NCI-H2227 treated with DMSO at 0.1 percent for 48 hours (cell line): ENCODE measurements at regions not wholly inside any gene's neighbourhood (a gene's known extent, or its start where the extent isn't known, plus 50 kb on each side); places are given as distances from the start of the nearest gene placed in this dataset.
"Not testable (repeated sequence)": the region's sequence is repeated elsewhere in the genome, so short reads cannot be mapped to it uniquely, and the experiment has no call there.

Experiments used
- DNase-seq: peaks from one replicate; lab custom pipeline; 2025; lab: John Stamatoyannopoulos, UW

DNA sequence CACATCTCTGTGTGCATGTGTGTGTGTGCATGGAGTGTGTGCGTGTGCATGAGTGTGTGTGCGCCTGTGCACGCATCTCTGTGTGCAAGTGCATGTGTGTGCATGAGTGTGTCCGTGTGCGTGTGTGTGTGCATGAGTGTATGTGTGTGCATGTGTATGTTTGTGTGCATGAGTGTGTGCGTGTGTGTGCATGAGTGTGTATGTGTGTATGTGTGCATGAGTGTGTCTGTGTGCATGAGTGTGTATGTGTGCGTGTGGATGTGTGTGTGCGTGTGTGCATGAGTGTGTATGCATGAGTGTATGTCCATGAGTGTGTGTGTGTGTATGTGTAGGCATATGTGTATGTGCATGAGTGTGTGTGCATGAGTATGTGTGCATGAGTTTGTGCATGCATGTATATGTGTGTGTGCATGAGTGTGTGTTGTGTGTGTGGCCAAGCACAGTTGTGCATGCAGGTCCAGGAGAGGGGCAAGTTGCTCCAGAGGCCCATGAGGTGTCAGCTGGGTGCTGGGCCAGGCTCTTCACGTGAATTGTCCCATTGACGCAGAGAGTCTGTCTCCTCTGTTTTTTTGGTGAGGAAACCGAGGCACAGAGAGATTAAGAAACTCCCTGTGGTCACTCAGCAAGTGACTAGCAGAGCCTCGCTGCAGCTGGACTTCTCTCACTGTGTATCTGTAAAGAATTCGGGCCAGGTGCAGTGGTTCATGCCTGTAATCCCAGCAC is 75.5 kb downstream of the ASB1 start:
- no peak for DNase-seq

DNA sequence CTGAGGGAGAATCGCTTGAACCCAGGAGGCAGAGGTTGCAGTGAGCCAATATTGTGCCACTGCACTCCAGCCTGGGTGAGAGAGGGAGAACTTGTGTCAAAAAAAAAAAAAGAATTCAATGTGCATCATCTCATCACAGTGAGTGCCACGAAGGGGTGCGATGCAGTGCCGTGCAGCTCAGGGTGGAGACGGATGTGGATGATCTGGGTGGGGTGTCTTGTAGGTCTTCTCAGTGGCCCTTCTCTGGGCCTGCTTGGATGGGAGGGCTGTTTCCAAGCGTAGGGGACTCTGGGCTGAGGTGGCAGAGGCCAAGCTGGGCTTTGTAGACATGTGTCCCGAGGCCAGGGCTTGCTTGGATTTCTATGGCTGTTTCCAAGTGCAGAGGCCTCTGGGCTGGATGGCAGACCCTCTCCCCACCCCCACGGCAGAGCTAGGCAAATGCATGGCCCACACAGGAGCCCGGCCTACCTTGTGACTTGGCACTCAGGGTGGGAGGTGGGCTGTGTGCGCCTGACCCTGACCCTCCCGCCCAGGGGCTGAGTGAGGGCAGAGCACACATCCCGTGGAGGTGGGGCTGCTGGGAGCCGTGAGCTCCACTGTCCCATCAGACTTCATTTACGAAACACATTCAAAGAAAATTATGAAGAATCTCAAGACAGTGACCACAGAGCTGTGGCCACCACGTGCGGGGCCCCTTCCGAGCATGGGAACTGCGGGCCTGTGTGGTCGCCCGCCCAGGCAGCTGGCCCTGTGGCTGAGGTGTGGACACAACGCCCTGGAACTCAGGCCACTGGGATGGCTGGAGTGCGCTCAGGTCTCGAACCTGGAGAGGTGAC is 76.4 kb downstream of the ASB1 start:
- DNase-seq: no peak

DNA sequence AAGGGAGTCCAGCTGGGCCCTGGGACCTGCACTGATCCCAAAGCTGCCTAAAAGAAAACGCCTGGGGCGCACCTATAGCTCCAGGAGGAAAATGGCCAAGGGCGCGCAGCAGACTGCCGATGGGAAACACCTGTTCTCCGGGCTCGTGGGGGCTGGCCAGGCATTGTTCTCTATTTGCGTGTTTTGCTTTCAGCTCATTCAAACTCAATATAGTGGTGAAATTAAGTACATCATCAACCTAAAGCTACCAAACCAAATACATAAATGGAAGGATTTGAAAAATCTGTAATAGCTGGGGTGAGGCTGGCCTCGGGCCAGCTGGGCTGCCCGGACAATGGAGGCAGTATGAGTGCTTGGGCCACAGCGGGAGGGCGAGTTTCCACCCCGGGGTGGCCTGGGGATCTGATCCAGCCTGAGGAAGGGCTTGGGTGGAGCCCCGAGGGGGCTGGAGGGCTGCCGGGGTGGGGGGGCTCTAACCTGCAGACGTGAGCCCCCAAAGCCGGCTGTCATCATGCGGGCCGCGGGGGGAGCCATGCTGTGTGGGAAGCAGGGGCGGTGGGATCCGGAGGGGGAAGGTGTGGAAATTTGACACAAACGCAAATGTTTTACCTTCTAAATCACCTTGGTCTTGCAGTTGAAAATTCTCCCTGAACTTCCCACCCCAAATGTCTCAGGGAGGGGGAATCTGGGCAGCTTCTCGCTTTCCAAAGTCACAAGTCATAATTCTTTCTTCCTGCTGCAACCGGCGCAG is 77.6 kb downstream of the ASB1 start:
- DNase-seq: no peak

DNA sequence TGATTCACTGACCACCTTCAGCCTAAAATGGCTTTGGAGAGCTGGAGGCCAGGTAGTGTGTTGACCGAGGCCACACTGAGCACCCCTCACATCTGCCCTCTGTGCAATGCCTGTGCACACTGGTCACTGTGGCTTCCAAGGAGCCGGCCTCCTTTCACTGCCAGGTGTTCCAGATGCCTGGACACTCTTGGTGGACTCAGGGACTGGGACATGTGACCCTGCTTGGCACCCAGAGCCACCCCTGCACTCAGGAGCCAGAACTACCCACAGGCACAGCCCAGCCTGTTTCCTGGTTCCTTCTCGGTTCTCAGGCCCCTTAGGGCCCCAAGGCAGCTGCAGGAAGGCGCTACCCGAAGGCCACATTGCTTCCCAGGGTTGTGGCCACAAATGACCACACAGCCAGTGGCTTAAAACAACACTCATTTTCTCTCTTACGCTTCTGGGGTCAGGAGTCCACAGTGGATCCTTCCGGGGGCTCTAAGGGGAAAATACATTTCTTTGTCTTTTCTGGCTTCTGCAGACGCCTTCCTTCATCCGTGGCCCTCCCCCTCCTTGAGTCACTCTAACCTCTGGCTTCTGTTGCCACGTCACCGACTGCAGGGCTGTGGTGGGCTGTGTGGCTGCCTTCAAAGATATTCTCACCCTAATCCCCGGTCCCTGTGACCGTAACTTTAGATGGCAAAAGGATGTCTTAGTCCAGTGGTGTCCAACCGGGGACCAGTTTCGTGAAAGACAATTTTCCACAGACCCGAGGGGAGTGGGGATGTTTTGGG is 78.6 kb downstream of the ASB1 start:
- no peak for DNase-seq

DNA sequence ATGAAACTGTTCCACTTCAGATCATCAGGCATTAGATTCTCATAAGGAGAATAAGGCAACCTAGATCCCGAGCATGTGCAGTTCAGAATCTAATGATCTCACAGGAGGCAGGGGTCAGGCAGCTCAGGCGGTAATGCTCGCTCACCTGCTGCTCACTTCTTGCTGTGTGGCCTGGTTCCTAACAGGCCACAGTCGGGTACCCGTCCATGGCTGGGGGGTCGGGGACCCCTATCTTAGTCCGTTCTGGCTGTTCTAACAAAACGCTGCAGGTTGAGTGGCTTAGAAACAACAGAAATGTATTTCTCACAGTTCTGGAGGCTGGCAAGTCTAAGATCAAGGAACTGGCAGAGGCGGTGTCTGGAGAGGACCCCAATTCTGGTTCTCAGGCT is 79.2 kb downstream of the ASB1 start:
- DNase-seq: no peak

DNA sequence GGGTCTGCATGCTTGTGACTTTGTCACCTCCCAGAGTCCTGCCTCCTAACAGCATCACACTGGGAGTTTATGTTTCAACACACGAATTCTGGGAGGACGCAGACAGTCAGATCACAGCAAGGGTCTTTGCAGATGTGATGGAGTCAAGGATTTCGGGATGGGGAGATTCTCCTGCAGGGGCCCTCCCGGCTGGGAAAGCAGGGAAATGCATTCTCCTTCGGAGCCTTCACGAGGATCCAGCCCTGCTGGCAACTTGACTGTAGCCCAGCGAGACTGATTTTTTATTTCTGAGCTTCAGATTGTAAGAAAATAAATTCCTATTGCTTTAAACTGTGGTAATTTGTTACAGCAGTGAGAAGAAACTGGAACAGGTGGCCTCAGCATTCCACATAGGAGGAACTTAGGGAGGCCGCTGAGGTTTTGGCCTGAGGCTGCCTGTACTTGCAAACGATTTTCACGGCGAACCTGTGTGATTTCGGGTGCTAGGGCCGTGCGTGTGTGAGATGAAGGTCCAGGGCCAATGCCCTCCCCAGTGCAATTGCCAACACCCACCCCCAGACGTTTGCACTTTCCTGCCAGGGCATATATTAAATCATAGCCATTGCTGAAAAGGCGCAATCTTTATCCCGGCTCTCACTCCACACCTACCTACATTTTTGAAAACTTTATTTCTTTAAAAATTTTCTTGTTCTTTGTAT is 79.8 kb downstream of the ASB1 start:
- no peak for DNase-seq

DNA sequence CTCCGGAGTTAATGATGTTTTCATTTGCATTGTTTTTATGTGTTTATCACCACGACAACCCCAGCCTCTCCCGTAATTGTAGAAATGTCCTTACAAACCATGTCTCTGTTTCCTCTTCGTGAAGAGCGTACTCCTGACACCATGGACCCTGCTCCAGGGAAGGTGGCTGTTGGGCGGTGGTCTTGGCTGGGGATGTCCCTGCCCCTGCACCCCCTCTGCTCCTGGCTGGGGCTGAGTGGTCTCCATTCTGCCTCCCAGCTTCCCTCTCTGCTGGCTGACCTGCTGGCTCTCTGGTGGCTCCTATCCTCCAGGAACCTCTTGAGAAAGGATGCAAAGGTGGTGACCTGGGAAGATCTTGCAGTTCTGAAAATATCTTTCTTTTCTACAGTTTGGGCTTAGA is 81.1 kb downstream of the ASB1 start:
- no peak for DNase-seq

DNA sequence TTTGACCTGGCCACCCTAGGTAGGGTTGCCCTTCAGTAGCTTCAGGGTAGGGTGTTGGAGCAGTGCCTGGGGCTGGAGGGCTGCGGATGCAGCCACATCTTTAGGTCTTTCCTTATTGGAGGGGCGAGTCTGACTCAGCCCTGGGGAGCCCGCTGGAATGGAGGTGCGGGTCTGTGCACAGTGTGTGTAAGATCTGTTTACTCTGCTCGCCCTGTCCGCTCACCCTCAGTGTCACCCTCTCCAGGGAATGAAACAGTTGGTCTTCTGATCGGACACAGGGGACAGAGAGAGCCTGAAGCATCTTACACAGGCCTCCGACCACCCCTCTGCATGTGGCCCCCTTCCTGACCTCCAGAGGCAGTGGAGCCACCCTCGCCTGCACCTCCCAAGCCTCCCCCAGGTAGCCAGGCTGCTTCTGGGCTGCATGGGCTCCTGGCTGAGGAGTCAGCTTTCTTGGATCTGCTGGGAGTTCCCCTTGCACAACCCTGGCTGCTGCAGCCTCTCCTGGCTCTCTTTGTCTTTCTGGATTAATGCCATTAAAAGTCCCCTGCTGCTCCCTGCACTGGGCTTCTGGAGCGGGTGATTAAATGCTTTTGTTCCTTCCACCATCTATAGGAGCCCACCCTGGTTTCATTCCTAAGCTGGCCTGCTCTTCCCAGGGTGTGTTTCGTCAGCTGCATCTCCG is 82.6 kb downstream of the ASB1 start:
- no peak for DNase-seq

DNA sequence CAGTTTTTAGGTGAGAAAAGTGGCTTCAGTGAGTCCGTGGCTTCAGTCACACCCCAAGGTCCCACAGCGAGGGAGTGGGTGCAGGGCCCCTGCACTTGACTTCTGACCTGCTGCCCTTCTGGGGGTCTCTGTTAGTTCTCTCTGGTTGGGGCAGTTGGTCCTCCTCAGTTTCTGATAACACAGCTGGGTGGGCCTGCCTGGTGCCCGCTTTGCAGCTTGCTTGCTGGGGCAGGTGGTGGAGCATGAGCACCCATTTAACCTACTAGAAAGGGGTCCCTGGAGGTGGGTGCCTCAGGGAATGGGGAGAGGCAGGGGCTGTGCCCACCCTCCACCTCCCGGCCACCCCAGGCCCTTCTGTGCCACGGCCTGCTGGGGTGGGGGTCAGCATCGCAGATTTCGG is 83.2 kb downstream of the ASB1 start:
- no peak for DNase-seq

DNA sequence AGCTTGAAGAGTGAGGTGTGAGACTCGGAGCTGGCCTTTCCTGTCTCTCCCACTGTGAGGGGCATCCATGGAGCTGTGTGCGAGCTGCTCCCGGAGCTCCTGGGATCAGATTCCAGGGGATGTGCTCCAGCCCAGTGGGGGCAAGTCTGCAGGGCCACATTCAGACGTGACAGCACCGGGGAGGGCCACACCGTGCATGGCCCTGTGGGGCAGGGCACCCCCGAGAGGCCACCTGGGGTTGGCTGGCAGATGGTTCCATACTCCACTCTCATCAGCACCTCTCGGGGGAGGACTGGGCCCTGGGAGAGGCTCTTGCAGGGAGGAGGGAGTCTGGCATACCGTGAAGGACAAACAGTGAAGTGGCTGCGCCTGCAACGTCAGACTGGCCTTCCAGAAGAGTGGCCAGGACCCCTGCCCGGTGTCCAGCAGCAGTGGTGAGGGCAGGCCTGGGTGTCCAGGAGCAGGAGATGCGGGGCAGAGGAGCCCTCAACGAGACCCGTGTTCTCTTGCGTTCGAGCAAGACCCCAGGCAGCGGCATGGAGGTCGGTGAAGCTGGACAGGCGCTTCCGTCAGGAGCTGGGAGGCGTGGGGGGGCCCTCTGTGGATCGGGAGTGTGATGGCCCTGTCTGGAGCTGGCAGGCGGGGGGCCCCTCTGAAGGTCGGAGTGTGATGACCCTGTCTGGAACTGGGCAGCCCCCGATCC is 84.3 kb downstream of the ASB1 start:
- no peak for DNase-seq

DNA sequence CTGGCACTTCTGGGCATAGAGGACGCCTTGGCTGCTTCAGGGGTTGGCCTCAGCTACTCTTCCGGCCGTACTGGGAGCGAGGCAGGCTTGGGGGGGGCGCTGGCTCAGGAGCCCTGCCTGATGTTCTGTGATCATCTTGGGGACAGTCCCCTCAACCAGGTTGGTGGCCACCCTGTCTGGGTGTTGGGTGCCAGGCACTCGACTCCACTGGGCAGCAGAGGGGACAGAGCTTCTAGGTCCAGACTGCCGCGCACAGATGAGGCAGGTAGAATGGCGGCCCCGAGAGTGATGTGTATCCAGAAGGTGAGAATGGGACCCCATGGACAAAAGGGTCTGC is 84.9 kb downstream of the ASB1 start:
- no peak for DNase-seq

DNA sequence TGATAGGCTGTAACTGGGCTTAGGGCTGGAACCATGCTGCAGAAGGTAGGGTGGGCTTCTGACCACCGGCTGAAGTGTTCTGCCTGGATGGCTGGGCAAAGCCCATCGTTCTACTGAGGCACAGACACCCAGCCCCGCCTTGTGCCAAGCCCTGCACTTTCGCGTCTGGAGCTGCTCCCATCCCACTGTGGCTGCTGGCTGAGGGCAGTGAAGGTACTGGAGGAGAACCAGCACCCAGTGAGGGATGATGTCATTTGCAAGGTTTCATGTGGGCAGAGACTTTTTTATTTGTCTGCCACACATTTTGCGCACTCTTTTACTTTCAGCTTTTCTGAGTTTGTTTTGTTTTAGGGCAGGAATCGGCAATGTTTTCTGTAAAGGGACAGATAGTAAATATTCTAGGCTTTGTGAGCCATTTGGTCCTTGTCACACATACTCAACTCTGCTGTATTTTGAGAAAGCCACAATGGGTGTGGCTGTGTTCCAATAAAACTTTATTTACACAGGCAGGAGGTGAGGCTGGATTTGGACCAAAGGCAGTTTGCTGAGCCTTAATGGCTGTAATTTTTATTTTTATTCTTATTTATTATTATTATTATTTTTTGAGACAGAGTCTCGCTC is 85.6 kb downstream of the ASB1 start:
- DNase-seq: no peak

DNA sequence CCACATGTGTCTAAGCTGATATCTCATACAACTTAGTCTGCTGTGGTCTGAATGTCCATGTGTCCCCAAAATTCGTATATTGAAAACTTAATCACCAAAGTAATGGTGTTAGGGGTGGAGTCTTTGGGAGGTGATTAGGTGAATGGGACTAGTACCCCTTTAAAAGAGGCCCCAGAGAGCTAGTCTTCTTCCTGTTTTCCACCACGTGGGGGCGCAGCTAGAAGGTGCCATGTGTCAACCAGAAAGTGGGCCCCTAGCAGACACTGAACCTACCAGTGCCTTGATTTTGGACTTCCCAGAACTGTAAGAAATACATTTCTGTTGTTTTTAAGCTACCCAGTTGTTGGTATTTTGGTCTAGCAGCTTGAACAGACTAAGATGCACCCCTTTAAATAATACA is 86.6 kb downstream of the ASB1 start:
- no peak for DNase-seq

DNA sequence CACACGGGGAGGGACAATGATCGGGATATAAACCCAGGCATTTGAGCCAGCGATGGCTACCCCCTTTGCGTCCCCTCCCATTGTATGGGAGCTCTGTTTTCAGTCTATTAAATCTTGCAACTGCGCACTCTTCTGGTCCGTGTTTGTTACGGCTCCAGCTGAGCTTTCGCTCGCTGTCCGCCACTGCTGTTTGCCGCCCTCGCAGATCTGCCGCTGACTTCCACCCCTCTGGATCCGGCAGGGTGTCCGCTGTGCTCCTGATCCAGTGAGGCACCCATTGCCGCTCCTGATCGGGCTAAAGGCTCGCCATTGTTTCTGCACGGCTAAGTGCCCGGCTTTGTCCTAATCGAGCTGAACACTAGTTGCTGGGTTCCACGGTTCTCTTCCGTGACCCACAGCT is 87.3 kb downstream of the ASB1 start:
- not testable (repeated sequence) for DNase-seq

DNA sequence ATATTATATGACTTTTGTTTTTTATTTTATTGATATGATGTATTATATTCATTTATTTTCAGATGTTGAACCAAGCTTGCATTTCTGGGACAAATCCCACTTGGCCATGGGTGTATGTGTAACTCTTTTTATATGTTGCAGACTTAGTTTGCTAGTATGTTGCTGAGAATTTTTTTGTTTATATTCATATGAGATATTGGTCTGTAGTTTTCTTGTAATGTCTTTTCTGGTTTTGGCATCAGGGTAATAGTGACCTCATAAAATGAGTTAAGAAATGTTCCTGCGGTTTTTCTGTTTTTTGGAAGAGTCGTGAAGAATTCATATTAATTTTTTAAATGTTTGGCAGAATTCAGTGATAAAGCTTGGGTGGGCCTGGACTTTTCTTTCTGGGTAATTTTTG is 88.7 kb downstream of the ASB1 start:
- no peak for DNase-seq

DNA sequence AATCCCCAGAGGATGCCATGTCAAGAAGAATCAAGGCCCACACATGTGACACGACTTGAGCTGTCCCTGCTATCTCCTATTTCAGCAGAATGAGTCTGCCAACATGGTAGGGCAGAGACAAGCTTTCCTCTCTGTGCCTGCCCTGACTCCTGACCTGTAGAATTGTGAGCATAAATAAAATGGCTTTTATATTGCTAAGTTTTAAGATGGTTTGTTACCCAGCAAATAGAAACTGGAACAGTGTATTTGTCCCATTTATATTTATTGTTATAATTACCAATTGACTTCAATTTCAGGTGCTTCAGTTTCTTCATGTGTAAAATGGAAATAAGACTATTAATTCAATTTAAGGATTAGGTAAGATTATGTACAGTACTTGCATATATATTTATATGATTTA is 90.5 kb downstream of the ASB1 start:
- no peak for DNase-seq

DNA sequence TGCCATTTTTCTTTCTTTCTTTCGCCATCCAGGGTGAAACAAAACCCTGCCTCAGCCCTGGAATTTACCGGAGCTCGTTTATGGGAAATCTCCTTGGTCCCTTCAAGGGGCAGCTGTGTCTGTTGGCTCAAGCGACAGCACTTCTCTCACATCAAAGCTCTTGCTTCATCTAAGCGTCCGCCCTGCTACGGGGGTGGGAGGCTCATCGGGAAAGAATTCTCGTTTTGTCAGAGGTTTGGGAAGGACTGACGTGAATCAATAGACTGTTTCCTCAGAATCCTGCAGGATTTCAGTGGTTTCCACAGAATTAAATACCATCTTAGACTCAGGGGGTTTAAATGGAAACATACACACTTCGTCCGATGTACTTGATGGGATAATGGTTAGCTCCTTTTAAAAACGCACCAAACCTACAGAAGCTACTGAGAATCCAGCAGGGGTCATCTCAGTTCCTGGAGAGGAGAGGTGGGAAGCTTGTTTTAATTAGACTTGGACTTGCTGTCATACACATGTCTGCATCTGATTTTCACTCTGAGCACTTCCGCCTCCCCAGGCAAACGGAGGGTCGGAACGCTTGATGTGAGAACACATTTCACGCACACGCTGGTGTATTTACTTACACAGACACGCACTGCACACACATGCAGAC is 91.6 kb downstream of the ASB1 start:
- DNase-seq: no peak

DNA sequence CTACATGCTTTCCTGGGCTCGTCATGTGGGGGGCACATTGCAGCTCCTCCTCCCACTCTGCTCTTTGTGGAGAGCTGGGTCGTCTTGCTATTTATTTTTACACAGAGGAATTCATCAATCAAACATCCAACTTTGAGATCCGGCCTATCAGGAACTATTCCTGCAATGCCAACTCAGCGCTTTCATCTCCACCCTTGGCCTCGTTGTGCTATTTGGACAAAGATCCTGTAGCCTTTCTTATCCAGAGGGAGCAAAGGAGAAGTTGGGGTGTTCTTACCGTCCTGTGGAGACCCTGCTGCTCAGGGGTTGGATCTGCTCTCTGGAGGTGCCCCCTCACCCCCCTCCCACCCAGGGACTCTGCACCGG is 92.1 kb downstream of the ASB1 start:
- no peak for DNase-seq

DNA sequence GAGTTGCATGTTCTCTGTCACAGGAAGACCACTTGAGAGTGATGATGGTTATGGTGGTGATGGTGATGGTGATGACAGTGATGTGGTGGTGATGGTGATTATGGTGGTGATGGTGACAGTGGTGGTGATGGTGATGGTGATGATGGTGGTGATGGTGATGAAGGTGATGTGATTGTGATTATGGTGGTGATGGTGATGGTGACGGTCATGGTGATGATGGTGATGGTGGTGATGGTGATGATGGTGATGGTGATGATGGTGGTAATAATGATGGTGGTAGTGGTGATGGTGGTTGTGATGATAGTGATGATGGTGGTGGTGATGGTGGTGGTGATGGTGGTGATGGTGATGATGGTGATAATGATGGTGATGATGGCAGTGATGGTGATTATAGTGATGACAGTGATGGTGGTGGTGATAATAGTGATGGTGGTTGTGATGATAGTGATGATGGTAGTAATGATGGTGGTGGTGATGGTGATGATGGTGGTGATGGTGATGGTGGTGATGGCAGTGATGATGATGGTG is 93.7 kb downstream of the ASB1 start:
- DNase-seq: no peak
